NOMO-1 (cell line): ENCODE measurements at regions not wholly inside any gene's neighbourhood (a gene's known extent, or its start where the extent isn't known, plus 50 kb on each side); places are given as distances from the start of the nearest gene placed in this dataset.
"Not testable (repeated sequence)": the region's sequence is repeated elsewhere in the genome, so short reads cannot be mapped to it uniquely, and the experiment has no call there.

Source experiments
- DNase-seq, 2 experiments: peaks; one replicate each; lab custom pipeline; 2025; ENCODE audit not compliant: unreplicated experiment in 2 of 2; lab: John Stamatoyannopoulos, UW

- DNase-seq = no peak
Measured at GRCh38 chr18:29780816-29781215, 1261.7 kb downstream of the DSC3 start.

GRCh38 chr18:29779096-29779495 lies 1263.4 kb downstream of the DSC3 start:
- DNase-seq = no peak

DNA sequence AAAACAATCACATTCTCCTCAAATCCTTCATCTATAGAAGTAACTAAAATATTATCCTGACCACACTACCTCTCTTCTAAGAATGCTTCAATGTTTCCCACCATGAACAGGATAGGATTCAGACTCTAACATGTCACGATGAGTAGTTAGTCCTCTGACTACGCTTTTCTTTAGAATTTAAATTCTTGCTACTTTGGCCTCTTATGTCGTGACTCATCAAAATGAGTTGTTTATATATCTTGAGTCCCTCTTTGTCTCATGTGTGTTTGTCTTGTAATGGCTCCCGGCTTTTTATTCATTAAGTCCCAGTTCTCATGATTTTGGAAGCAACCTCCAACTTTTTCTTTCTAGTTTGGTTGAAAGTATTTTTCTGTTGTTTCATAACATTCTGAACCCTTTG lies 1289.2 kb downstream of the DSC3 start:
- DNase-seq = no peak

DNA sequence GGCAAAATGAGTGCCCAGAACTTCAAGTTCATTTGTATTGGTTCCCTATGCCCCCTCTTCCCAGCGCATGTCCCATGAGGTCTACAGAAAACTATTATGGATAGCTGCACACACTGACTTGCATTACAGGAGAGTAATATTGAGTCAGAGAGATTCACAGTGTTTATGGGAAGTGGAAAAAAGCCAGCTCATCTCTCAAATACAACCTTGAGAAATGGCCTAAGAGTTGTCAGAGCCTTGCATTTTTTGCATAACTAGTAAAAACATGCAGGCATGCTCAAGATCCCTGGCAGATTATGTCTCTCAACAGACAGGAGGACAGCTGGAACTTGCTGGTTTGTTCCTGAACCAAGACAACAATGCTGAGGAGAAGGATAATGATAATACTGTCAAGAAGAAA lies 1292.8 kb downstream of the DSC3 start:
- DNase-seq = no peak

GRCh38 chr18:29741461-29741860 lies 1301.1 kb downstream of the DSC3 start:
- DNase-seq = no peak

DNA sequence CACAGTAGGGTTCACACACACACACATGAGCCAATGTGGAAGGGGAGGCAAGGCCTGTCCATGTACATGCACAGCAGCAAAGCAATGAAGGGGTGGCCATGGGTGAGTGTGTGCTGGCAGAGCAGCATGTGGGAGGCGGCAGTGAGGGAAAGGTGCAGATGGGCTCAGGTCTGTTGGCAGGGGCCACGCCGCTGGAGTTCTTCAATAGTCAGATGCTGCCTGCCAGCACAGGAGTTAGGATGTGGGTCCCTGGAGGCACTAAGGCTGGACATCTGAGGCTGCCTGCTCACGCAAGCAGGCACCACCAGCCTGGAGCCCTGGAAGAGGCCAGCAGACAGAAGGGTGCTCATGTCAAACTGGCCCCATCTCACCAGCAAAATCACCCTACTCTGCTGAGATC lies 1304.9 kb downstream of the DSC3 start:
- DNase-seq = no peak

DNA sequence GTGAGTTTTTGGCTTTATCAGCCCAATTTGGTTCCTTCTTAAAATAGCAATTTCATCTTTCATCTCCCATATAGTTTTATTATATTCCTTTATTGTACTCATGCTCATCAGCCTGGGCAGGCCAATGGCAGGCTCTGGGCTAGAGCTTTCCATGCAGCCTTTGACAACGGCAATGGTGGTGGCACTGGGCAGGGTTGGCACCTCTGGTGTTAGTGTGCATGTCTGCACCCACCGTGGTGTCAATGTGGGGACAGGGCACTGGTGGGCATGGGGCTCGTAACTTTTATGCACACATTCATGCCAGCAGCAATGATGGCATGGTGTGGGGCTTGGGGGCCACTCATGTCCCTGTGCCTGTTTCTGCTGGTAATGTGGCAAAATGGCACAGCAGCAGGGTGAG lies 1305.4 kb downstream of the DSC3 start:
- no peak for DNase-seq

- DNase-seq = no peak
Measured at GRCh38 chr18:29730073-29730472, 1312.5 kb downstream of the DSC3 start.

DNA sequence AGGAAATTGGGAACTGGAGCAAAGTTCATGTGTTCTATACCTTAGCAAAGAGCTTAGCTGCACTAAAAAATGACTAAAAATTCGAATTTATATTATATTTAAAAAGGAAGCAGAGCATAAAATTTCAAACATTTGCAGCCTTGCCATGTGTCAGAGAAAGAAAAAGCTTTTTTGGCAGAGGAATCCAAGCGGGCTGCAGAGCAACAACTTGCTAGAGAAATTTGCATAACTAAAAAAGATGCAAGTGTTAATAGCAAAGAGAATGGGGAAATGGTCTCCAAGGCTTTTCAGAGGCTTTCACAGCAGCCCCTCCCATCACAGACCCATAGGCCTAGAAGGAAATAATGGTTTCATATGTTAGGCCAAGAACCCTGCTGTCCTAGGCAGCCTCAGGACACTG lies 1315.9 kb downstream of the DSC3 start:
- peak; percentile 34 to 49 for DNase-seq

GRCh38 chr18:29723486-29723885 lies 1319.1 kb downstream of the DSC3 start:
- DNase-seq = not testable (repeated sequence)

DNA sequence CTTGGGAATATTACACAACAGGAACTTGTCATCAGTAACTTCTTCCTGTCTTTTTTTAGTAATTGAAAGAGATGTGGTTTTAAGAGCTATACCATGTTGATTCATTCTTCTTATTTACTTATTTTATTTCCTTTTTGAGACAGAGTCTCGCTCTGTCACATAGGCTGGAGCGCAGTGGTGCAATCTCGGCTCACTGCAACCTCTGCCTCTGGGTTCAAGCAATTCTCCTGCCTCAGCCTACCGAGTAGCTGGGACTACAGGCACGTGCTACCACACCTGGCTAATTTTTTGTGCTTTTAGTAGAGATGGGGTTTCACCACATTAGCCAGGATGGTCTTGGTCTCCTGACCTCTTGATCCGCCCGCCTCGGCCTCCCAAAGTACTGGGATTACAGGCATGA lies 1326.6 kb downstream of the DSC3 start:
- peak in 1 of 2 experiments; percentile 79 for DNase-seq

GRCh38 chr18:29712785-29713184 lies 1329.8 kb downstream of the DSC3 start:
- DNase-seq = no peak

GRCh38 chr18:29711932-29712331 lies 1330.6 kb downstream of the DSC3 start:
- no peak for DNase-seq

DNA sequence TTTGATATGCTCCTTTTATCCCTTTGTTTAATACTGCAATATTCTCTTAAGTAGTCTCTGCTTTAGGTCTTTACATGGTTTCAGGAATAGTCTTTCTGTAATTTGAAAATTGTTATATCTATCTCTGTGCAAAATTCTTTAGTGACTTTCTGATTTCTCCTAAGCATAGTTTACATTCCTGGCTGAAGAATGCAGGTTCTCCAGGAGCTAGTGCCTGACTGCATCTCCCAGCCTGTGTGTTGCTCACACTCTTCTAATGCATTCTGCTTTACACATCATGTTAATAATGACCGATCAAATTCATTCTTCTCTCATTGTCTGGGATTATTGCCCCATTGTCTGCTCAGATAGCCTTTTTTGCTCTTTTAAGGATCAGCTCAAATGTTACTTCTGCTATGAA lies 1349.2 kb downstream of the DSC3 start:
- no peak for DNase-seq

- no peak for DNase-seq
Measured at GRCh38 chr18:29681578-29681977, 1361.0 kb downstream of the DSC3 start.

GRCh38 chr18:29664278-29665036 lies 1378.1 kb downstream of the DSC3 start:
- no peak for DNase-seq

- DNase-seq = no peak
Measured at GRCh38 chr18:29661924-29662323, 1380.6 kb downstream of the DSC3 start.

GRCh38 chr18:29660777-29661176 lies 1381.8 kb downstream of the DSC3 start:
- no peak for DNase-seq

DNA sequence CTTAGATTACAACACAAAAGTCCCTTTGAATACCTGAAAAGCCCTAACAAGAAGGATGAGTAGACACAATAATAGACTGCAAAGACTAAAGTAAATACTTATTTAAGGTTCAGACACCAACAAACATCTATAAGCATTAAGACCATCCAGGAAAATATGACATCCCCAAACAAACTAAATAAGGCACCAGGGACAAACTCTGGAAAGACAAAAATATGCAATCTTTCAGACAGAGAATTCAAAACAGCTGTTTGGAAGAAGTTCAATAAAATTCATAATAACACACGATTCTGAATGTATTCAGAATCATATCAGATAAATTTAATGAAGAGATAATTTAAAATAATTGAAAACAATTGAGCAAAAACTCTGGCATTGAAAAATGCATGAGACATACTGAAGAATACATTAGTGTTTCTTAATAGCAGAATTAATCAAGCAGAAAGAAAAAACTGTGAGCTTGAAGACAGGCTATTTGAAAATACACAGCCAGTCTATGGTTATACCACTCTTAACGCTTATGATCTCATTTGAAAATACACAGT lies 1388.8 kb downstream of the DSC3 start:
- DNase-seq = no peak

DNA sequence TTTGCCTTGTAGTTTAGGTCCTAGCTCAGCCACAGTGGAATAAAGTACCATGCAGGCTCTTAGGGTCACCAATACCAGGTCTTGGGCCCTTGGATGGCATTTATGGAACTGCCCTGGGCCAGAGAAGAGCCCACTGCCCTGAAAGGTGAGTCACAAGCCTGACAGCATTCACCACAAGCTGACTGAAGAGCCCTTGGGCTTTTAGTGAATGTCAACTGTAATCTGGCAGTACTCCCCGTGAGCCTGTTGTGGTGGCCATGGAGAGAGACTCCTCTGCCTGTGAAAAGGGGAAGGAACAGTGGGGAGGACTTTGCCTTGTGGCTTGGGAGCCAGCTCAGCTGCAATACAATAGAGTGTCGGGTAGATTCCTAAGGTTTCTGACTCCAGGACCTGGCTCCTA lies 1389.7 kb downstream of the DSC3 start:
- no peak for DNase-seq

- DNase-seq = no peak
Measured at GRCh38 chr18:29651122-29651680, 1391.3 kb downstream of the DSC3 start.

DNA sequence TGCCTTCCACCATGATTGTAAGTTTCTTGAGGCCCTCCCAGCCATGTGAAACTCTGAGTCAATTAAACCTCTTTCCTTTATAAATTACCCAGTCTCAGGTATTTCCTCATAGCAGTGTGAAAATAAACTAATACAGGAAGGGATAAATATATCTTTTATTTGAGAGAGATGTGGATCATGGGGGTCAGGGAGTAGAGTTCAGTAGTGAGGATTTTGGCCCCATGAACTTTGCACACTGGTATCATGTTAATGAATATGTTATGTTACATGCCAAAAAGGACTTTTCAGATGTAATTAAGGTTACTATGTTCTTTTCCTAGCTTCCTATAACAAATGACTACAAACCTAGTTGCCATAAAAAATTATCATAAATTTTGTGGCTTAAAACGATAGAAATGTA lies 1393.7 kb downstream of the DSC3 start:
- no peak for DNase-seq
